GM12874 (cell line): ENCODE measurements at regions not wholly inside any gene's neighbourhood (a gene's known extent, or its start where the extent isn't known, plus 50 kb on each side); places are given as distances from the start of the nearest gene placed in this dataset.

Source experiments
- TF ChIP-seq, protein P1 (sequence below): IDR thresholded peaks from 2 replicates; pipeline ENCODE4 v1.5.1; 2011; ENCODE audit warnings: low read depth, mild to moderate bottlenecking, control low read depth, low read length, moderate library complexity; ENCODE audit not compliant: insufficient read depth

GRCh38 chr3:4219227-4219568 lies 84.0 kb upstream of the SETMAR start:
- TF ChIP-seq, protein P1, sequence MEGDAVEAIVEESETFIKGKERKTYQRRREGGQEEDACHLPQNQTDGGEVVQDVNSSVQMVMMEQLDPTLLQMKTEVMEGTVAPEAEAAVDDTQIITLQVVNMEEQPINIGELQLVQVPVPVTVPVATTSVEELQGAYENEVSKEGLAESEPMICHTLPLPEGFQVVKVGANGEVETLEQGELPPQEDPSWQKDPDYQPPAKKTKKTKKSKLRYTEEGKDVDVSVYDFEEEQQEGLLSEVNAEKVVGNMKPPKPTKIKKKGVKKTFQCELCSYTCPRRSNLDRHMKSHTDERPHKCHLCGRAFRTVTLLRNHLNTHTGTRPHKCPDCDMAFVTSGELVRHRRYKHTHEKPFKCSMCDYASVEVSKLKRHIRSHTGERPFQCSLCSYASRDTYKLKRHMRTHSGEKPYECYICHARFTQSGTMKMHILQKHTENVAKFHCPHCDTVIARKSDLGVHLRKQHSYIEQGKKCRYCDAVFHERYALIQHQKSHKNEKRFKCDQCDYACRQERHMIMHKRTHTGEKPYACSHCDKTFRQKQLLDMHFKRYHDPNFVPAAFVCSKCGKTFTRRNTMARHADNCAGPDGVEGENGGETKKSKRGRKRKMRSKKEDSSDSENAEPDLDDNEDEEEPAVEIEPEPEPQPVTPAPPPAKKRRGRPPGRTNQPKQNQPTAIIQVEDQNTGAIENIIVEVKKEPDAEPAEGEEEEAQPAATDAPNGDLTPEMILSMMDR, result no peak

DNA sequence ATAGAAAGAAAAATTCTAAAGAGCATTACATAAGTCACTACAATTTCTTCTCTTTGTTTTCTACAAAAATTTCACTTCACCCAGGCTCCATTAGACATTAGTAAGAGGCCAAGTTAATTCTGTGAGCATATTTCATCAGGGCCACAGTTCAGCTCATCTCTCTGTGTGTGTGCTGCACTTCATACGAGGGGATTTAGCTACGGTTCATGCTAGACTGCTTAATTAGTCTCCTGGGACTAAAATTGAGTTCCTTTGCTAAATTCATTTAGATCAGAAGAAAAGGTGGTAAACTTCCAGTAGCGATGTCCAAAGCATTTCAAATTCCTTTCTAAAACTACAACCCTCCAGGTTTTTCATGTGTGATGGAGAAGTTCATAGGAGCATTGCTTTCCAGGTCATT lies 83.1 kb upstream of the SETMAR start:
- TF ChIP-seq, protein P1, result no peak

DNA sequence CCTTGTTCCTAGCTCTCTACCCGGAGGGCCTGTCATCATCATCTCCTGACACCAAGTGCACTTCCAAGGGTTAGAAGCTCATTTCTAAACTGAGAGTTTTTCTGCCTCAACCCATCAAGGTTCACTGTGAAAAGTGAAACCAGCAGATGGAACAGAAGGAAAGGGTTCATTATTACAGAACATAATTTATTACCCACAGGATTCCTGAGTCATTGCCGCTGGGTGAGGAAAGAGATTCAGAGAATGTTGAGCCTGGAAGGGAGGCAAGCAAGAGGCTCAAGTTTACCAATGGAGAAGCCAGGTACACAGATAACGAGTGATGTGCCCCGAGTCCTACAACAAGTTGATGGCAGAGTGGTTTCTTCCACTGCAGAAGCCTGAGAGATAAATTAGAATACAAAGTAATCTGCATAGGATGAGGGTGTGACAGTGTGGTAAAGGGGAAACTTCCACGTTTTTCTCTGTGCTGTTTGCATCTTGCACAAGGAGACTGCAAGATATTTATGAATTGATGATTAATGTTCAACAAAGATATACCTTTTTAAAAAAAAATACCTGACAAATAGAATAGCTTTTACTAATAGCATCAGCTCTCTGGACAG lies 80.5 kb upstream of the SETMAR start:
- TF ChIP-seq, protein P1, result no peak

GRCh38 chr3:4223777-4224176 lies 79.4 kb upstream of the SETMAR start:
- TF ChIP-seq, protein P1, result no peak

DNA sequence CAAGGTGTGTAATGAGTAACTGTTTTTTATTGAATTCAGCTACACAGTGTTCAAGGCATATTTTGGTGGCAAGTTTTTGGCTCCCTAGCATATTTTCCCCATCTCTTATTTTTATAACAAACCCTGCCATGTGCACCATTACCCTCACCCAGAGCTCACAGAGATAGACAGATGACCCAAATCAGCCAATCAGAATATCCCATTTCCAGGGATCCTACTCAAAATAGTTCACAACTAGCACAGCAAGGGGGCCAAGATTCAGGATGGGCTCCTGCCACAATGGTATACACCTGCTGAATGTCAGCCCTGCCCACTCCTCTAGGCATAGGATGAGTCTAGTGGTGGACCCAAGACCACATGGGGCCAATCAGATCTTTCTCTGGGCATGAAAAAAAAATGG lies 78.8 kb upstream of the SETMAR start:
- TF ChIP-seq, protein P1, result no peak

DNA sequence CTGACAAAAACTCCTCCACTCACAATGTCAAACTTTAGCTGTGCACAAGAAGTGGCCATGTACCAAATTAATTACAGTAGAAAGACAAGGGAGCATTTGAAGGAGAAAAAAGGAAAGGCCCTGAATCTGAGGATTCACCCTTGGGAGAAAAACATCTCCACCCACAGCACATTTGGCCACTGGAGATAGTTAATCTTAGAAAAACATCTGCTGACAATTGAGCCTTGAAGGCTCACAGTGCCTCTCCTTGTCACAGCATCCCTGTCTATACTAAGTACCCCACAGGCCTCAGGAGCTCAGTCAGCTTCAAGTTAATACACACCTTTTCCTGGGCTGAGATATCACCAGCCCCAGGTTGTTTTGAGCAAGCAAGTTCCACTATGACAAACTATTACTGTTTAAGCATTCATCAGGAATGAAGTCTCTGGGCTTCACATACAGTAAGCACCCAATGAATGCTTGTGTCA lies 78.1 kb upstream of the SETMAR start:
- TF ChIP-seq, protein P1, result no peak

GRCh38 chr3:4228295-4228694 lies 74.9 kb upstream of the SETMAR start:
- TF ChIP-seq, protein P1, result no peak
